ENCODE measurements at regions not wholly inside any gene's neighbourhood (a gene's known extent, or its start where the extent isn't known, plus 50 kb on each side); places are given as distances from the start of the nearest gene placed in this dataset.

GRCh38 chr13:99854366-99854765 is 117.2 kb downstream of the ZIC5 start (continued):
- TF ChIP-seq KDM5B (CRISPR knock-in tag; IDR thresholded peaks at IDR 0.05; ENCODE audit: borderline replicate concordance) (no peak), SALL1 (CRISPR knock-in tag; IDR thresholded peaks at IDR 0.05) (no peak), ZNF563 (CRISPR knock-in tag; IDR thresholded peaks at IDR 0.05) (no peak), MIXL1 (CRISPR knock-in tag; IDR thresholded peaks at IDR 0.05) (no peak), ZNF451 (CRISPR knock-in tag; IDR thresholded peaks at IDR 0.05) (no peak)

- BruUV-seq (replicated peaks): no TSS peak
- H3K79me2 ChIP-seq (ENCODE audit: insufficient read depth, low read length): no peaks in the 10 kb centered on the region
- 0 out of 2 replicates have a peak overlapping the region, but pooled peaks have one; percentile 4 for H3K4me2 ChIP-seq (ENCODE audit: low read depth, low read length)
- intact Hi-C loops (cut with micrococcal nuclease; ENCODE audit: unreplicated experiment) (no loop called here), in situ Hi-C loops (cut with HindIII; ENCODE audit: extremely low pct_ligation_motif_present, low pct_unique_long_range_greater_than_20kb) (no loop called here)
- H3K4me3 ChIP-seq (replicated peaks in 1 of 3; ENCODE audit: insufficient read depth in 1 of 3, low read depth in 2 of 3, low read length in 3 of 3): no peak overlapping the region
- peak; percentile 64 for ATAC-seq
- WGBS (ENCODE audit: low lambda C conversion rate): 24% methylated on average over 8 of the region's 10 CpGs
- H3K36me3 ChIP-seq (replicated peaks in 1 of 2; ENCODE audit: control insufficient read depth in 1 of 2, insufficient read depth in 2 of 2, low read length in 2 of 2): no peaks in the 10 kb centered on the region
- POLR2A ChIA-PET: no interaction called here
- H3K27ac ChIP-seq (ENCODE audit: extremely low read length, insufficient read depth, low read length): no peak overlapping the region
- no peak overlapping the region for H2AFZ ChIP-seq (ENCODE audit: low read length)
- H4K20me1 ChIP-seq (ENCODE audit: insufficient read depth, low read length): no peaks in the 10 kb centered on the region
- H3K4me1 ChIP-seq (ENCODE audit: insufficient read depth, low read length): peaks cover 10% of the 10 kb centered on the region
- H3K9me3 ChIP-seq (ENCODE audit: low read length): no peaks in the 10 kb centered on the region
- no peaks in the 10 kb centered on the region for H3K27me3 ChIP-seq (ENCODE audit: control insufficient read depth in 1 of 2, insufficient read depth in 2 of 2, low read length in 2 of 2)
- CTCF ChIA-PET (ENCODE audit: low intra/inter-chr PET ratio, low total read pairs): no interaction called here
- FAIRE-seq: no peak
- DNase-seq (ENCODE audit: low spot score): no peak
- no peak overlapping the region for H3K9ac ChIP-seq (ENCODE audit: insufficient read depth, low read depth, low read length)
- TF ChIP-seq, protein P1, sequence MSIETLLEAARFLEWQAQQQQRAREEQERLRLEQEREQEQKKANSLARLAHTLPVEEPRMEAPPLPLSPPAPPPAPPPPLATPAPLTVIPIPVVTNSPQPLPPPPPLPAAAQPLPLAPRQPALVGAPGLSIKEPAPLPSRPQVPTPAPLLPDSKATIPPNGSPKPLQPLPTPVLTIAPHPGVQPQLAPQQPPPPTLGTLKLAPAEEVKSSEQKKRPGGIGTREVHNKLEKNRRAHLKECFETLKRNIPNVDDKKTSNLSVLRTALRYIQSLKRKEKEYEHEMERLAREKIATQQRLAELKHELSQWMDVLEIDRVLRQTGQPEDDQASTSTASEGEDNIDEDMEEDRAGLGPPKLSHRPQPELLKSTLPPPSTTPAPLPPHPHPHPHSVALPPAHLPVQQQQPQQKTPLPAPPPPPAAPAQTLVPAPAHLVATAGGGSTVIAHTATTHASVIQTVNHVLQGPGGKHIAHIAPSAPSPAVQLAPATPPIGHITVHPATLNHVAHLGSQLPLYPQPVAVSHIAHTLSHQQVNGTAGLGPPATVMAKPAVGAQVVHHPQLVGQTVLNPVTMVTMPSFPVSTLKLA (IDR thresholded peaks at IDR 0.05): peak; percentile 80
- TF ChIP-seq ZNF337 (CRISPR knock-in tag; IDR thresholded peaks at IDR 0.05; ENCODE audit: borderline replicate concordance, low read depth): no peak
- no peak for TF ChIP-seq ZC3H13 (CRISPR knock-in tag; IDR thresholded peaks at IDR 0.05)
- TF ChIP-seq GZF1 (CRISPR knock-in tag; IDR thresholded peaks at IDR 0.05): no peak
- TF ChIP-seq, protein P2, sequence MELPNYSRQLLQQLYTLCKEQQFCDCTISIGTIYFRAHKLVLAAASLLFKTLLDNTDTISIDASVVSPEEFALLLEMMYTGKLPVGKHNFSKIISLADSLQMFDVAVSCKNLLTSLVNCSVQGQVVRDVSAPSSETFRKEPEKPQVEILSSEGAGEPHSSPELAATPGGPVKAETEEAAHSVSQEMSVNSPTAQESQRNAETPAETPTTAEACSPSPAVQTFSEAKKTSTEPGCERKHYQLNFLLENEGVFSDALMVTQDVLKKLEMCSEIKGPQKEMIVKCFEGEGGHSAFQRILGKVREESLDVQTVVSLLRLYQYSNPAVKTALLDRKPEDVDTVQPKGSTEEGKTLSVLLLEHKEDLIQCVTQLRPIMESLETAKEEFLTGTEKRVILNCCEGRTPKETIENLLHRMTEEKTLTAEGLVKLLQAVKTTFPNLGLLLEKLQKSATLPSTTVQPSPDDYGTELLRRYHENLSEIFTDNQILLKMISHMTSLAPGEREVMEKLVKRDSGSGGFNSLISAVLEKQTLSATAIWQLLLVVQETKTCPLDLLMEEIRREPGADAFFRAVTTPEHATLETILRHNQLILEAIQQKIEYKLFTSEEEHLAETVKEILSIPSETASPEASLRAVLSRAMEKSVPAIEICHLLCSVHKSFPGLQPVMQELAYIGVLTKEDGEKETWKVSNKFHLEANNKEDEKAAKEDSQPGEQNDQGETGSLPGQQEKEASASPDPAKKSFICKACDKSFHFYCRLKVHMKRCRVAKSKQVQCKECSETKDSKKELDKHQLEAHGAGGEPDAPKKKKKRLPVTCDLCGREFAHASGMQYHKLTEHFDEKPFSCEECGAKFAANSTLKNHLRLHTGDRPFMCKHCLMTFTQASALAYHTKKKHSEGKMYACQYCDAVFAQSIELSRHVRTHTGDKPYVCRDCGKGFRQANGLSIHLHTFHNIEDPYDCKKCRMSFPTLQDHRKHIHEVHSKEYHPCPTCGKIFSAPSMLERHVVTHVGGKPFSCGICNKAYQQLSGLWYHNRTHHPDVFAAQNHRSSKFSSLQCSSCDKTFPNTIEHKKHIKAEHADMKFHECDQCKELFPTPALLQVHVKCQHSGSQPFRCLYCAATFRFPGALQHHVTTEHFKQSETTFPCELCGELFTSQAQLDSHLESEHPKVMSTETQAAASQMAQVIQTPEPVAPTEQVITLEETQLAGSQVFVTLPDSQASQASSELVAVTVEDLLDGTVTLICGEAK (IDR thresholded peaks at IDR 0.05): no peak
- TF ChIP-seq, protein P2 (CRISPR knock-in tag; IDR thresholded peaks at IDR 0.05): no peak
- TF ChIP-seq ZNF770 (CRISPR knock-in tag; IDR thresholded peaks at IDR 0.05): no peak
Observed at GRCh38 chr13:99847318-99847750, 124.2 kb downstream of the ZIC5 start.
